Nephron (organoid): ENCODE measurements at regions not wholly inside any gene's neighbourhood (a gene's known extent, or its start where the extent isn't known, plus 50 kb on each side); places are given as distances from the start of the nearest gene placed in this dataset.

Experiments
- H3K27ac Mint-ChIP-seq, 3 experiments: 2 replicates each; pipeline ENCODE4 v1.8.0; 2020; ENCODE audit warnings: mixed read lengths in 3 of 3, mild to moderate bottlenecking in 2 of 3, moderate library complexity in 1 of 3
- H3K27me3 Mint-ChIP-seq: 2 replicates; pipeline ENCODE4 v1.8.0; 2021; ENCODE audit warnings: low read depth, mild to moderate bottlenecking, moderate library complexity, mixed read lengths
- H3K36me3 Mint-ChIP-seq: 2 replicates; pipeline ENCODE4 v1.8.0; 2020; ENCODE audit warnings: low read depth, mixed read lengths
- H3K4me1 Mint-ChIP-seq: 2 replicates; pipeline ENCODE4 v1.8.0; 2020; ENCODE audit warnings: mixed read lengths
- H3K4me3 Mint-ChIP-seq, 3 experiments: 2 replicates each; pipeline ENCODE4 v1.8.0; 2020; ENCODE audit warnings: mild to moderate bottlenecking in 3 of 3, mixed read lengths in 3 of 3, moderate library complexity in 2 of 3
- H3K9me3 Mint-ChIP-seq: 2 replicates; pipeline ENCODE4 v1.8.0; 2020; ENCODE audit warnings: mixed read lengths
- CTCF ChIP-seq, 3 experiments: fragments of 200-600 bp; sonication (generic); IDR thresholded peaks; one replicate each; pipeline ENCODE4 v1.5.0; 2021; ENCODE audit warnings: antibody characterized with exemption in 3 of 3; ENCODE audit not compliant: unreplicated experiment in 3 of 3

- no peak for TF ChIP-seq CTCF (IDR thresholded peaks at IDR 0.05; ENCODE audit: unreplicated experiment in 3 of 3)
- Mint-ChIP-seq H3K4me3 (no peak overlapping the region), H3K27ac (no peak overlapping the region), H3K4me1 (peaks cover 10% of the 10 kb centered on the region), H3K36me3 (no peaks in the 10 kb centered on the region), H3K9me3 (peaks cover 12% of the 10 kb centered on the region), H3K27me3 (peaks cover 4% of the 10 kb centered on the region)
These were observed 67.8 kb upstream of the ATP10A start for GRCh38 chr15:25930931-25931330.
